ENCODE measurements at regions not wholly inside any gene's neighbourhood (a gene's known extent, or its start where the extent isn't known, plus 50 kb on each side); places are given as distances from the start of the nearest gene placed in this dataset.

DNA sequence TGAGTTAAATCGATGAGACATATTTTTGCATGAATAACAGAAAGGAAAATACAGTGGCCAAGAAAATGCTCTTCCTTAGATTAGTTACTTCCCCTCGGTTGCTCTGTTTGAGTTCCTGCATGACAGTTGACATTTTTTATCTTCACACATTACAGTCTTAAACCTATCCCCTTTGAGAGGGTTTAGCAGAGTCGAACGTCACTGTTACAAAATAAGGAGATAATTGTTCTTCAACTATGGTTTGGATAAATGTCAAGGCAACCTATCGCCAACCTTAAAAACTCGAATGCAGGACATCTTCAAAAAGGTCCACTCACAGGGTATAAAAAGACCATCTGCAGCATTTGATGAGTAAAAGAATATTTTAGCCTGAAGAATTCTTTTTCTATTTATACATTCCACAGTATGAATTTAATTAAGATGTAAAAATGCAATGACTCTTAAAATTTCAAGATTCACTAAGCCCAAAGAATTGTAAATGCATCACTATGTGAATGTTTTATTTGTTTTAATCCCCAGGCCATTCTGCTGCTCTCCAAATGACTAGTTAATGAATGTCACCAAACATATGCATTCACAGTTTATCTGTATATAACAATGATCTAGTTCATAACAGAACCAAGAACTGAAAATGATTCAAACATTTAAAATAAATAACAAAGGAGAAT lies 68.9 kb upstream of the COL11A1 start:
- Histone ChIP-seq H3K9me3 (no peaks in the 10 kb centered on the region), H3K4me1 (no peaks in the 10 kb centered on the region), H3K27me3 (no peaks in the 10 kb centered on the region), H3K27ac (no peak overlapping the region), H3K36me3 (ENCODE audit: low read depth, missing control alignments) (no peaks in the 10 kb centered on the region), H3K4me3 (no peak overlapping the region)
- intact Hi-C loops (cut with DNase I; ENCODE audit: low total_unique reads), result no loop called here
- TF ChIP-seq POLR2A (IDR thresholded peaks at IDR 0.05), result no peak
- TF ChIP-seq, protein P1, sequence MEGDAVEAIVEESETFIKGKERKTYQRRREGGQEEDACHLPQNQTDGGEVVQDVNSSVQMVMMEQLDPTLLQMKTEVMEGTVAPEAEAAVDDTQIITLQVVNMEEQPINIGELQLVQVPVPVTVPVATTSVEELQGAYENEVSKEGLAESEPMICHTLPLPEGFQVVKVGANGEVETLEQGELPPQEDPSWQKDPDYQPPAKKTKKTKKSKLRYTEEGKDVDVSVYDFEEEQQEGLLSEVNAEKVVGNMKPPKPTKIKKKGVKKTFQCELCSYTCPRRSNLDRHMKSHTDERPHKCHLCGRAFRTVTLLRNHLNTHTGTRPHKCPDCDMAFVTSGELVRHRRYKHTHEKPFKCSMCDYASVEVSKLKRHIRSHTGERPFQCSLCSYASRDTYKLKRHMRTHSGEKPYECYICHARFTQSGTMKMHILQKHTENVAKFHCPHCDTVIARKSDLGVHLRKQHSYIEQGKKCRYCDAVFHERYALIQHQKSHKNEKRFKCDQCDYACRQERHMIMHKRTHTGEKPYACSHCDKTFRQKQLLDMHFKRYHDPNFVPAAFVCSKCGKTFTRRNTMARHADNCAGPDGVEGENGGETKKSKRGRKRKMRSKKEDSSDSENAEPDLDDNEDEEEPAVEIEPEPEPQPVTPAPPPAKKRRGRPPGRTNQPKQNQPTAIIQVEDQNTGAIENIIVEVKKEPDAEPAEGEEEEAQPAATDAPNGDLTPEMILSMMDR (IDR thresholded peaks at IDR 0.05), result no peak
- DNase-seq, result no peak
- 69 to 74% methylated on average over 6 of the region's 6 CpGs for WGBS, 2 donors

DNA sequence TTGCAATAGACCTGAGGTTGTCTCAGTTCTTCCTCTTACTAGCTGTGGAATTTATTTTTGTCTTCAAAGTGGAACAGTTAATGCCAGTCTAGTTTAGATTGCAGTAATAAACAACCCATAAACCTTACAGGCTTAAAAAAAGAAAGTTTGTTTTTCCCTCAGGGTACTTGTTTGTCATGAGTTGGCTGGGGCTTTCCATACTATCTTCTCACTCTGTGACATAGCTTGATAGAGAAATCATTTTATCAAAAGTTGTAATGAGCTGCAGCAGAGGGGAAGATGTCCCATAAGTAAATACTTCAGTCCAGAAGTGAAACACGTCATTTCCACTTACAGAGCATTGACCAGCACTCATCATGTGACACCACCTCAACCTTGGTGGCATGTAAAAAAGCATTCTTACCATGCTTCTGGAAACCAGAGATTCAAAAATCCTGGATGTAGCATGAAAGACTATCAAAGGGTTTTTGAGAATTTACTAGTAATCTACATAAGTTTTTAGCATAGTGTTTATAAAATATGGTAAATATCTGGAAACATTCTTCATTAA lies 62.8 kb upstream of the COL11A1 start:
- Histone ChIP-seq H3K4me1 (no peaks in the 10 kb centered on the region), H3K9me3 (no peaks in the 10 kb centered on the region), H3K4me3 (no peak overlapping the region), H3K27ac (no peak overlapping the region), H3K36me3 (ENCODE audit: low read depth, missing control alignments) (no peaks in the 10 kb centered on the region), H3K27me3 (no peaks in the 10 kb centered on the region)
- no peak for DNase-seq
- WGBS, 2 donors, result 48% methylated on average over 1 of the region's 1 CpG
- TF ChIP-seq POLR2A (IDR thresholded peaks at IDR 0.05), result no peak
- TF ChIP-seq, protein P1 (IDR thresholded peaks at IDR 0.05), result no peak
- intact Hi-C loops (cut with DNase I; ENCODE audit: low total_unique reads), result no loop called here

DNA sequence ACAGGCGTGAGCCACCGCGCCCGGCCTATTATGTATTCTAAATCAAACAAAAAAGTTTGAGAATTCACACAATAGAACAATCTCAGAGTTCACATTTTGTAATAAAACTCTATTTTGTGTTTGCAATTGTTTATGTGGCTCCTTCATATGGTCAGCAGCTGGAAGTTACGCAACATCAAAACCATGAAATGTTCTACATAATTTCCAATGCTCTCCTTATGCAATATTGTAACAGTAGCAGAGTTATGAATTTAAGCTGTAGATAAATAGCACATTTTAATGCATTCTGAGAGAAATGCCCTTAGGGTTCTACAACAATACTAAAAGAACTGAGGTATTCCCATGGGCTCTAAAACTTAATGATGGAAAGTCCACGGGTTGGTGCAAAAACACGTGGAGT lies 62.3 kb upstream of the COL11A1 start:
- Histone ChIP-seq H3K4me1 (no peaks in the 10 kb centered on the region), H3K36me3 (ENCODE audit: low read depth, missing control alignments) (no peaks in the 10 kb centered on the region), H3K9me3 (no peaks in the 10 kb centered on the region), H3K27ac (no peak overlapping the region), H3K27me3 (no peaks in the 10 kb centered on the region), H3K4me3 (no peak overlapping the region)
- TF ChIP-seq, protein P1 (IDR thresholded peaks at IDR 0.05), result no peak
- TF ChIP-seq POLR2A (IDR thresholded peaks at IDR 0.05), result no peak
- intact Hi-C loops (cut with DNase I; ENCODE audit: low total_unique reads), result no loop called here
- no peak for DNase-seq
- 76 to 78% methylated on average over 7 of the region's 7 CpGs for WGBS, 2 donors

DNA sequence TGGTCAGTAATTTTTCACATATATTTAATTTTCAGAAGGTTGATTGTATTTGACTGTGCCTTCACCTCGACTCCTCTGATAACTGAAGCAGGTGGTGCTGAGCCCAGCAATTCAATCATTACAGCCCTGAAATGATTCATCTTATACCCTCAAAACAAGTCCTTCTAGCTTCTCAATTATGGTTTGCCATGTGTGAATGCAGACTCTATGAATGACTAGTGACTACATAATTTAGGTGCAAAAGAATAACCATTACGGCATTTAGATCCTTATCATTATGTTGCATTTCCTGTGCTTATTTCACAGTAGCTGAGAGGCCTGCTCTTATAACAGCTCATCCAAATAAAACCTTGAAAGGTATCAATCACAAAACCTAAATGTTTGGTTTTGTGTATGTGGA lies 54.0 kb upstream of the COL11A1 start:
- no peak overlapping the region for H3K27ac ChIP-seq
- no peaks in the 10 kb centered on the region for H3K9me3 ChIP-seq
- H3K4me3 ChIP-seq, result no peak overlapping the region
- no peak for DNase-seq
- no peak for TF ChIP-seq POLR2A (IDR thresholded peaks at IDR 0.05)
- TF ChIP-seq, protein P1 (IDR thresholded peaks at IDR 0.05), result no peak
- no peaks in the 10 kb centered on the region for H3K4me1 ChIP-seq
- H3K36me3 ChIP-seq (ENCODE audit: low read depth, missing control alignments), result no peaks in the 10 kb centered on the region
- intact Hi-C loops (cut with DNase I; ENCODE audit: low total_unique reads), result no loop called here
- 74 to 90% methylated on average over 2 of the region's 2 CpGs for WGBS, 2 donors
- no peaks in the 10 kb centered on the region for H3K27me3 ChIP-seq

DNA sequence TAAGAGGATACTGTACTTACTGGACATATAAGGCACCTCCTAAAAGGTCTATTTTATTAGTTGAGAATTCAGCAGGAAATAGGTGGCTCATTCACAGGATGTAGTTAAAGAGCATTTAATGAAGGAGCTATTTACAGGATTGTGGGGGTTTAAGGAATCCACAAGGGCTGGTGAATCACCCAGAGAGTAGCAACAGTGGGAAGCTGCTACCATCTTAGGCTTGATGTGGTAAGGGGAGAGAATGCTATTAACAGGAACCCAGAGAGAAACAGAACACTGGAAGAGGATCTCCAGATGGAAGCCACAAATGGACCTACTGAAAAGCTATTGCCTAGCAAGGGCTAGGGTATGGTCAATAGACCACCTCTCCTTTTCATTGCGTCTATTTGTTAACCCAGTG lies 52.0 kb upstream of the COL11A1 start:
- intact Hi-C loops (cut with DNase I; ENCODE audit: low total_unique reads), result no loop called here
- DNase-seq, result no peak
- WGBS, 2 donors, result 92 to 100% methylated on average over 1 of the region's 1 CpG
- Histone ChIP-seq H3K27me3 (no peaks in the 10 kb centered on the region), H3K9me3 (no peaks in the 10 kb centered on the region), H3K4me3 (no peak overlapping the region), H3K27ac (no peak overlapping the region), H3K36me3 (ENCODE audit: low read depth, missing control alignments) (no peaks in the 10 kb centered on the region), H3K4me1 (no peaks in the 10 kb centered on the region)
- no peak for TF ChIP-seq POLR2A (IDR thresholded peaks at IDR 0.05)
- TF ChIP-seq, protein P1 (IDR thresholded peaks at IDR 0.05), result no peak
